GM18909 (cell line): ENCODE measurements at regions not wholly inside any gene's neighbourhood (a gene's known extent, or its start where the extent isn't known, plus 50 kb on each side); places are given as distances from the start of the nearest gene placed in this dataset.

Source experiments
- ATAC-seq: cut with Tn5 transposase; IDR thresholded peaks from one replicate; pipeline ENCODE4 v1.9.1; 2021; ENCODE audit warnings: mild to moderate bottlenecking; ENCODE audit not compliant: unreplicated experiment, poor library complexity

GRCh38 chr4:62940229-62940628 is 1469.0 kb downstream of the TECRL start:
- no peak for ATAC-seq

DNA sequence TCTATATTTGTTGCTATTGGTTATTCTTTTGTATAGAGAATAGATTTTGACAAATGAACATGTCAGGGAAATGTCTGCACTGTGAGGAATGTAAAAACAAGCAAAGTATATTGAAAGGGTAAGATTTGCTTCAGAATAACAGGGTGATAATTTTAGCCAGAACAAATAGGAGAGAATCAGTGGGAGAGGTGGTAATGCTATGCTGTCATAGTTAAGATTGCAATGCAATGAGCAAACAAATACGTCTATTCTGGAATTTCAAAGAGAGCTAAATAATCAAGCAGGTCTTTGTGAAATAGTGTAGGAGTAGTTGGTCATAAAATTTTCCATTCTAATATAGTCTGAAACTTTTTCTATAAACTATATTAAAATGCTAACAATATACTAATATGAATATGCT is 1478.4 kb downstream of the TECRL start:
- no peak for ATAC-seq

DNA sequence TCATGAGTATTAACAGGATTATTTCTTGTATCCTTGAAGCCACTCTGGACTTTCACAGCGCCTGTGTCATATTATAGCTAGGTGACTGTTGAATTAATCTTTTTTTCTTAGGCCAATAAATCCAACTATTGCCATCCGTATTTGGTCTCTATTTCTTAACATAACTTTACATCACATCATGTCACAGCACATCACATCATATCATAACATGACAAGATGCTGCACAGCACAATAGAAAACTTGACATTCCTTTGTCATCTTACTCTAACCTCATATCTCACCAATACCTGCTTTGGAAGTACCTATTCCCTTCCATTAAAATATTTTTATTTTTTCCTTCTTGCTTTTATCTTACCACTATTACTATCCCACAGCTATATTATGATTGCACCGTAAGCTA is 1480.8 kb downstream of the TECRL start:
- ATAC-seq: no peak

GRCh38 chr4:62927574-62927973 is 1481.7 kb downstream of the TECRL start:
- ATAC-seq: no peak

DNA sequence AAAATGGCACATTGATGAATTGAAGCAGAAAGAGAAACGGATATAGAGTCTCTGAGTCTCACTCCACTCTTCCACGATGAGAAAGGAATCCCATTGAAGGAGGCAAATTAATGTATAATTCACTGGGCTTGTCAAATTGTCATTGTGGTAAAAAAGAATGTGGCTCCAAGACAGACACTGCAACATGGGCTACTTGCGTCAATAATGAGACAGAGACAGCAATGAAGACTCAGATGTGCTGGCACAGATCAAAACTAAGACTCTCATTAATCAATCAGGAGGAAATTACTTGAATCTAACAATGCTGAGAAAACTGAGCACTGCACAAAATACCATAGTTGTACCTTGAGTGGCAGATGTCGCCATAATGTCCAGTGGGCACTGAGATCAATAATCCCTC is 1485.5 kb downstream of the TECRL start:
- ATAC-seq: no peak

- ATAC-seq: no peak
Measured at GRCh38 chr4:62917649-62918048, 1491.6 kb downstream of the TECRL start.

DNA sequence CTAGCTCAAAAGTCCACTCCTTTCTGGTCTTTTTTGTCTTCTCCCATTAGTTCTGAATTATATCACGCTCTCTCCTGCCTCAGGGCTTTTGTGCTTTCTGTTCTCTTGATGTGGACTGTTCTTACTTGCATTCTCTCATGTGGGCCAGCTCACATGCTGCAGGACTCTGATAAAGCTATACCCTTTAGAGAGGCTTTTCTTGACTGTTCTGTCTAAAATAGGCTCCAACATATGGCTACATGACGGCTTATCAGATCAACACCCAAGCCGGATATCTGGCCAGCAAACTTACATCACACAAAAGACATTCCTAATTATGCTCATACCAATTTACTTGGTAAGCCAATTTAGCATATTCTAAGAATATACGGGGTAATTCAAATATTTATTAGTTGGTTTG is 1494.5 kb downstream of the TECRL start:
- ATAC-seq: no peak

DNA sequence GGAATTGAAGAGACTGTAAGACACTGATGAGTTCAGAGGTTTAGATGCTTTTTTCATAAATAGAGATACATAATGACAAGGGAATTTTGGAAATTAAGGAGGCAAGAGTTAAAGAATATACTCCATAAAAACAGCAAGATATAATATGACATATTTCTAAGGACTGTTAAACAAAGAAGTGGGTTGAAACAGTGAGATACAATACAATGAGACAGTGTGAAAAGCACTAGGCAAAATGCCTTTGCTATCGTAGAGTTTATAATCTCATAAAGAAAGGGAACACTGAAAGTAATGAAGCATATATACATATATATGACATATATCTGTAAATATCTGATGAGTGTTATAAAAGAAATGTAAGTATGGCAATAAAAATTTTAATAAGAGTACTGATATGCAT is 1496.2 kb downstream of the TECRL start:
- no peak for ATAC-seq

- no peak for ATAC-seq
Measured at GRCh38 chr4:62912531-62912930, 1496.7 kb downstream of the TECRL start.

DNA sequence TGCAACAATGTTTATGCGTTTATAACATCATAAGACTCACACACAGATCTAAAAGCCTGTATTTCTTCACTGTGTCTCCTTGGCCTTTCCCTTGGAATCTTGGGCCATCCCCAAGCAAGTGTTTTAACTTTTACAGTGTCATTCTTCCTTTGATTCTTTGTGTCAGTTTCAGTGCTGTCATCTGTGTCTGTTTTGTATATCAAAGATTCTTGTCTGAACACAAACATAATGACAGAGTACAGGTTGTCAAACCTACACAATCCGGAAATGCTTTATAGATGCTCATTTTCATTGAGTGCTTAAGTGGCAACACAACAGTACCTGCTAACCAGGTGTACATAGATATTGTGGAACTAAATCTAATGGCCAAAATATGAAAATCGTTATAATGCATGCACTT is 1500.0 kb downstream of the TECRL start:
- ATAC-seq: no peak

DNA sequence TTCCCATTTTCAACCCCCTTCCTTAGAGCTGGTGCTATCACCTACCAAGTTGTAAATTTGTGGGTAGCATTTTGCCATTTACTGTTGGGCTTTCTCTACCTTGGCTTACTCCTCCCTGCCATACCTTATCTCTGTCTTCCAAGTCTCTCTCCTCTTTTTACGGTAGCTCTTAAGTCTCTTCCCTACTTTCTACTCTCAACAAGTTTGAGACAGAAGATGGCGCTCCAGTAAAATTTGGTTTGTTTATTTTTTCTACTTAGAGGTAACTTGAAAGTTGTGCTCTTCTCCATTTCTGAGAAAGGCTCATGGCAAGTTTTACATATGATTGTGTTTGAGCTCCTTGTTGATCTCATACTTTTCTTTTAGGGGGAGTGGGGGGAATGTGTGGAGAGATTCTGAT is 1508.1 kb downstream of the TECRL start:
- no peak for ATAC-seq

GRCh38 chr4:62899646-62900364 is 1509.4 kb downstream of the TECRL start:
- ATAC-seq: no peak

- ATAC-seq: no peak
Measured at GRCh38 chr4:62898115-62898514, 1511.1 kb downstream of the TECRL start.

GRCh38 chr4:62896721-62897120 is 1512.5 kb downstream of the TECRL start:
- no peak for ATAC-seq

DNA sequence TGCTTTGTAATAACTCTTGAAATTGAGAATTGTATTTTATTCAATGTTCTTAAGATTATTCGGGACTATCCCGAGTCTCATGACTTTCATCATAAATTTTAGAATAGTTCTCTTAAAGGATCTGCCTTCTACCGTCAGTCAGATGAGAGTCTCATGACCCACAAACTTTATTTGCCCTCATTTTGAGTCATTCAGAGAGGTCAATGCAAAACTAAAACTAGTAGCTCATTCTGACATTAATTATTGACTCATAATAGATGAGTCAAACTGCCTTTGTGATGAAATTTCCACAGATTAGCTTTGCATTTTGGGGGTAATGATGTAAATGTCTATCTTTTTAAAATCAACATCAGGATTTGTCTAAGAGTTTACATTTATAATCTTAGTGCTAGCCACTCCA is 1527.3 kb downstream of the TECRL start:
- no peak for ATAC-seq

DNA sequence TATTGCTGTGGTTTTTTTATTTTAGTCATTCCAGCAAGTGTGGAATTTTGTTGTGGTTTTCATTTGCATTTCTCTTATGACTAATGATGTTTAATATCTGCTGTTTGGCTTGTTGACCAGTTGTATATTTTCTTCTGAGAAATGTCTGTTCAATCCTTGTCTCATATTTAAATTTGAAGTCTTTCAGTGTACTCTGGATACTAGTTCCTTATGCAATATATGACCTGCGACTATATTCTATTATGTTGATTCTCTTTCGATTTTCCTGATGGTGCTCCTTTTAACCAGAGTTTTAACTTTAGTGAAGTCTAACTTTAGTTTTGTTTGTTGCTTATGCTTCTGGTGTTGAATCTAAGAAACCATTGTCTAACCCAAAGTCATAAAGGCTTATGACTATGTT is 1528.0 kb downstream of the TECRL start:
- ATAC-seq: no peak

- no peak for ATAC-seq
Measured at GRCh38 chr4:62872856-62873255, 1536.4 kb downstream of the TECRL start.

GRCh38 chr4:62871078-62871477 is 1538.2 kb downstream of the TECRL start:
- no peak for ATAC-seq

- no peak for ATAC-seq
Measured at GRCh38 chr4:62870451-62870850, 1538.8 kb downstream of the TECRL start.

DNA sequence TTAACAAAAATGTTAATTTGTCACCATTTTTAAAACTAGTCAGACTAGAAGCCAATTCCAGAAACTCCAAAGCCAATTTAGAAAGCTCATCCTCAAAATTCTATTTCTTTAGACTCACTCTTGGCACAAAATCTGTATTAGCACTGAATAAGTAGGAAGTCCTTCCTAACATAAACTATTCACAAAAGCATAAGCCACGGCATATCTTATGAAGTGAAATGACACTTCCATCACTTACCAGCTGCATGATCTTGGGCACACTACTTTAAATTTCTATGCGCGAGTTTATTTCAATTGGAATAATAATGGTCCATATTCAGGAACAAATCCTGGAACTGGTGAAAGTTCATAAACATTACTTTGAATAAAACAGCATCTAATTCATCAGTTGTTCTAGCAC is 1544.0 kb downstream of the TECRL start:
- ATAC-seq: no peak

DNA sequence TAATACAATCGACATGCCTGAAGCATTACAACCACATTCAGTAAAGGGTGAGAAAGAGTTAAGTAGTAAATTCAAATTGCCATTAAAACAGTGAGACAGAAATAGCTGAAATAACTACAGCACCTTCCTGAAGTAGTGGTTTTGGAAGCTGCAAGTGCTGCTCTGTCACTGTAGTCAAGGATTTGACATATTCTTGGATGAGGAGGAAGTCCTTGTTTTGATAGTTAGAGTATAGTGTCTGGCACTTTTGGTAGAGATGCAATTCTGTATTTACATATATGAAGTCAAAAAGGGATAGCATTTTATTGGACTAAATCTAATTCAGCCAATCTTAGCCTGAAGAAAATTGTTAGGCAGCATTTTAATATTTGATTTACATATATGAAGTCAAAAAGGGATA is 1559.6 kb downstream of the TECRL start:
- ATAC-seq: no peak

DNA sequence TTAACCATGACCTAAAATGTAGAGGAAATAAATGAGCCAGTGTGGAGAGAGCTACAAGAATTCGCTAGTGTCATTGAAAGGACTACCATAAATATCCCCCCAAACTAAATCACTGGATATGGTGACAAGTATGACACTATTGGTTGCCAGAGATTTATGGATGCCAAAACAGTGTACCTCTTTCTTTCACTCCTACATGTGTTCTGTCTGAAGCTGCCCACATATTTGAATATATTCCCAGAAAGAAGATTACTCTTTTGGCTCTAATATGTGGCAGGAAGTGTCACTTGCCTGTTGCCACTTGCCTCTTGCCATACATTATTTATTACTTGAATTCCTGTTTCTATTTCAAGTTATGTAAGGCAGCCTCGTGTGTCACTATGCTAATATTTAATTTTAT is 1573.6 kb downstream of the TECRL start:
- ATAC-seq: no peak

- no peak for ATAC-seq
Measured at GRCh38 chr4:62822306-62822705, 1586.9 kb downstream of the TECRL start.
